Thyroid gland (tissue), 4 donors: ENCODE measurements at regions not wholly inside any gene's neighbourhood (a gene's known extent, or its start where the extent isn't known, plus 50 kb on each side); places are given as distances from the start of the nearest gene placed in this dataset.

Experiments
- CTCF ChIP-seq, 6 experiments: fragments of 200-600 bp in 3 of 6; fragments of 450-650 bp in 3 of 6; sonication (generic) in 3 of 6; IDR thresholded peaks; one replicate each; pipeline ENCODE4 v1.5.1; 2016 to 2019; ENCODE audit warnings: antibody characterized with exemption in 6 of 6, mild to moderate bottlenecking in 2 of 6, inconsistent platforms in 1 of 6, moderate library complexity in 1 of 6
- POLR2A ChIP-seq, 2 donors: fragments of 450-650 bp; IDR thresholded peaks; one replicate each; pipeline ENCODE4 v1.6.1; 2017; ENCODE audit warnings: antibody characterized with exemption in 2 of 2, mild to moderate bottlenecking in 2 of 2, moderate library complexity in 1 of 2

GRCh38 chr7:41298409-41298808, 404.5 kb downstream of the INHBA start:
- TF ChIP-seq CTCF (IDR thresholded peaks at IDR 0.05) (no peak), POLR2A (IDR thresholded peaks at IDR 0.05) (no peak)
